ENCODE measurements at regions not wholly inside any gene's neighbourhood (a gene's known extent, or its start where the extent isn't known, plus 50 kb on each side); places are given as distances from the start of the nearest gene placed in this dataset.

DNA sequence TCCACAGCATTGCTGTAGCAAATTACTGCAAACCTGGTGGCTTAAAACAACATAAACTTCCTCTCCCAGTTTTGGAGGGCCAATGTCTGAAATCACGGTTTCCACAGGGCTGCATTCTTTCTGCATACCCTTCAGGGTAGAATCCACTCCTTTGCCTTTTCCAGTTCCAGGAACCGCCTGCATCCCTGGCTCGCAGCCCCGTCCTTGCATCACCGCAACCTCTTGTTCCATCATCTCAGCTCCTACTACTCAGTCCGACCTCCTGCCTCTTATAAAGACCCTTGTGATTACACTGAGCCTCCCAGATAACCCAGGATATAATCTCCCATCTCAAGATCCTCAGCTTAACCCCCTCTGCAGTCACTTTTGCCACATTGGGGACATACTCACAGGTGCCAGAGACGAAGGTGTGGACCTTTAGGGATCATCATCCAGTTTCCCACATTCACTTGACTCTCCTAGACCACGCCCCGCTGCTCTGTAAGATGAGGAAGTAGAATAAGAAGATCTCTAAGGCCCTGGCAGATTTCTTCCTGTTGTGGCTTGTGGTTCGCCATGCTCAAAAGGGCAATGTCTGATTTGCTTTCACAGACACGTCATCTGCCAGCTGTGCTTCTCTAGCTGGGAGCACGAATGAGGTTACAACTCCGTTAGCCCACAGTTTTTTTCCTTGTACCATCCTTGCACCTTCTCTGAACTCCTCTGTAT is 103.6 kb upstream of the AGAP1 start:
- no peak for DNase-seq (ENCODE audit: low read depth)
- H3K27me3 ChIP-seq (ENCODE audit: control insufficient read depth, insufficient read depth, low read length): no peaks in the 10 kb centered on the region
- no peaks in the 10 kb centered on the region for H3K36me3 ChIP-seq (ENCODE audit: control insufficient read depth, insufficient read depth, low read length)
- TF ChIP-seq, protein P1, sequence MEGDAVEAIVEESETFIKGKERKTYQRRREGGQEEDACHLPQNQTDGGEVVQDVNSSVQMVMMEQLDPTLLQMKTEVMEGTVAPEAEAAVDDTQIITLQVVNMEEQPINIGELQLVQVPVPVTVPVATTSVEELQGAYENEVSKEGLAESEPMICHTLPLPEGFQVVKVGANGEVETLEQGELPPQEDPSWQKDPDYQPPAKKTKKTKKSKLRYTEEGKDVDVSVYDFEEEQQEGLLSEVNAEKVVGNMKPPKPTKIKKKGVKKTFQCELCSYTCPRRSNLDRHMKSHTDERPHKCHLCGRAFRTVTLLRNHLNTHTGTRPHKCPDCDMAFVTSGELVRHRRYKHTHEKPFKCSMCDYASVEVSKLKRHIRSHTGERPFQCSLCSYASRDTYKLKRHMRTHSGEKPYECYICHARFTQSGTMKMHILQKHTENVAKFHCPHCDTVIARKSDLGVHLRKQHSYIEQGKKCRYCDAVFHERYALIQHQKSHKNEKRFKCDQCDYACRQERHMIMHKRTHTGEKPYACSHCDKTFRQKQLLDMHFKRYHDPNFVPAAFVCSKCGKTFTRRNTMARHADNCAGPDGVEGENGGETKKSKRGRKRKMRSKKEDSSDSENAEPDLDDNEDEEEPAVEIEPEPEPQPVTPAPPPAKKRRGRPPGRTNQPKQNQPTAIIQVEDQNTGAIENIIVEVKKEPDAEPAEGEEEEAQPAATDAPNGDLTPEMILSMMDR (IDR thresholded peaks at IDR 0.05; ENCODE audit: insufficient read depth, low read length, poor library complexity, severe bottlenecking): no peak
- H3K4me3 ChIP-seq (ENCODE audit: low read depth, low read length): no peak overlapping the region

DNA sequence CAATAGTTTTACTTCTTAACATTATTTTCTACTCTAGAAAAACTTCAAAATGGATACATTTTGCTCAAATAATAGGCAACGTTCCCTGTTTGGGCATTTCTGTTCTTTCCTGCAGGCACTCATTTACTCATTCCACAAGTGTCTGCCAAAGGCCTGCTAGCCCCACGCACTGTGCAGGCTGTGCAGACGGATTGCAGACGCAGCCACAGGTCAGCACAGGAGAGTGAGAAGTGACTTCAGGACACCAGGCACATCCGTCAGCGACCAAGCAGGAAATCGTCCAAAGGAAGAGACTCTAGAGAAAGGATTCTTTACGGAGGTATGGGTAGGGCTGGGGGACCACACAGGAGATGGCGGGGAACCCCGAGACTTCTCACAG is 103.0 kb upstream of the AGAP1 start:
- no peak for DNase-seq (ENCODE audit: low read depth)
- Histone ChIP-seq H3K27me3 (ENCODE audit: control insufficient read depth, insufficient read depth, low read length) (no peaks in the 10 kb centered on the region), H3K4me3 (ENCODE audit: low read depth, low read length) (no peak overlapping the region), H3K36me3 (ENCODE audit: control insufficient read depth, insufficient read depth, low read length) (no peaks in the 10 kb centered on the region)
- TF ChIP-seq, protein P1 (IDR thresholded peaks at IDR 0.05; ENCODE audit: insufficient read depth, low read length, poor library complexity, severe bottlenecking): no peak

GRCh38 chr2:235391921-235392615 is 101.8 kb upstream of the AGAP1 start:
- no peak for DNase-seq (ENCODE audit: low read depth)
- TF ChIP-seq, protein P1 (IDR thresholded peaks at IDR 0.05; ENCODE audit: insufficient read depth, low read length, poor library complexity, severe bottlenecking): no peak
- H3K36me3 ChIP-seq (ENCODE audit: control insufficient read depth, insufficient read depth, low read length): no peaks in the 10 kb centered on the region
- H3K27me3 ChIP-seq (ENCODE audit: control insufficient read depth, insufficient read depth, low read length): no peaks in the 10 kb centered on the region
- H3K4me3 ChIP-seq (ENCODE audit: low read depth, low read length): no peak overlapping the region

GRCh38 chr2:235394278-235394828 is 99.5 kb upstream of the AGAP1 start:
- H3K4me3 ChIP-seq (ENCODE audit: low read depth, low read length): no peak overlapping the region
- no peaks in the 10 kb centered on the region for H3K36me3 ChIP-seq (ENCODE audit: control insufficient read depth, insufficient read depth, low read length)
- TF ChIP-seq, protein P1 (IDR thresholded peaks at IDR 0.05; ENCODE audit: insufficient read depth, low read length, poor library complexity, severe bottlenecking): no peak
- H3K27me3 ChIP-seq (ENCODE audit: control insufficient read depth, insufficient read depth, low read length): no peaks in the 10 kb centered on the region
- peak; percentile 77 for DNase-seq (ENCODE audit: low read depth)

DNA sequence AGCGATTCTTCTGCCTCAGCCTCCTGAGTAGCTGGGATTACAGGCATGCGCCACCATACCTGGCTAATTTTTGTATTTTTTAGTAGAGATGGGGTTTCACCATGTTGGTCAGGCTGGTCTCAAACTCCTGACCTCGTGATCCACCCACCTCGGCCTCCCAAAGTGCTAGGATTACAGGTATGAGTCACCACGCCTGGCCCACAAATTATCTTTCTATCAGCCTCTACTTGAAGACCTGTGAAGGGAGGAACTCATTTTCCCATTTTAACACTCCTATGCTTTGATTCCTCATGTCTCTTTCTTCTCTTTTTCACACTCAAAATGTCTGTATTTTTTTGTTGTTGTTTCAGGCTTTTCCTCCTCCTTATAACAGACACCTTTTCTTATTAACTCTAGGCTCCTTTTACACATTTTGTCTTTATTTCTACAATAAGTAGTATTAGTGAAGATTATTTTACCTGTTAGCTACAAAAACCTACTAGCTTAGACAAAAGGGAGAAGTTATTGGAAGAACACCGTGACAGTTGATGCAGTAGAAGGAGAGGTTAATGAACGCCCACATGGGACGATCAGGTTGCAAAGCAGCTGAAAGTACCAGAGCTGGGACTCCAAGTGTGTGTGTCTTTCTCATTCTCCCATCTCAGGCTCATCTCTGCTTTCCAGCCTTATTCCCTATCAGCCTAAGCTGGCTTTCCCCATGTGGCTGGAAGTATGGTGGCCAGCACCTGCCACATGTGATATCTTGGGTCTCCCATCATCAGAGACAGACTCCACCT is 97.6 kb upstream of the AGAP1 start:
- no peaks in the 10 kb centered on the region for H3K27me3 ChIP-seq (ENCODE audit: control insufficient read depth, insufficient read depth, low read length)
- H3K4me3 ChIP-seq (ENCODE audit: low read depth, low read length): no peak overlapping the region
- H3K36me3 ChIP-seq (ENCODE audit: control insufficient read depth, insufficient read depth, low read length): no peaks in the 10 kb centered on the region
- DNase-seq (ENCODE audit: low read depth): no peak
- TF ChIP-seq, protein P1 (IDR thresholded peaks at IDR 0.05; ENCODE audit: insufficient read depth, low read length, poor library complexity, severe bottlenecking): no peak

All from kidney epithelial cell (primary cell).